ENCODE measurements at regions not wholly inside any gene's neighbourhood (a gene's known extent, or its start where the extent isn't known, plus 50 kb on each side); places are given as distances from the start of the nearest gene placed in this dataset.

DNA sequence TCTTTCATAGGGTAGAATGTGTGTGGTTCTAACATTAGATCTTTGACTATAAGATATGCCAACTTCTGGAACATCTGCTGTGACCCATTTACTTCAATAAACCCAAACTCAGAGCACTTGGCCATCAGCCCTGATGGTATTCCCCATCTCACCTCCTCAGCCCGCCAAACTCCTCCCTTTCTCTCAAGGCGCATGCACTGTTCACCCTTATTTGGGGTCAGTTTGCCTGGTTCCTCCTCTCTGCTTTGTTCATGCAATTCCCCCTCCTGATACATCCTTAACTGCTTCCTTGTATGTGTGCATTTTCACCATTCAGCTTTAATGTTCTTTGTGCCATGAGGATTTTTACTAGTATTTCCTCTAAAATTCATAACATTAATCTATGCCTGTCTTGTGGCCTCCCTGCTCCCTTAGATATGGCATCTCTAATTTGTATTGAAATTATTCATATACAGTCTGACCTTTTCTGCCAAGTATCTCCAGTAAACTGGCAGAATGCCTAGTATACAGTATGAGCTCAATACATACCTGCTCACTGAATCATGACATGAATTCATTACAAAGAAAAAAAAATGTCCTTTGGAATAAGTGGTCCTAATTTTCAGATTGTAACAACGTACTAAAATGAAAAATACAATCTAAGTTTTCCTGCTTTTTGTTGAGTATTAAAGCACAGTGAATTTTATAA lies 336.8 kb upstream of the IGFBP3 start:
- intact Hi-C loops (cut with micrococcal nuclease), result no loop called here
- ATAC-seq, result no peak
- no peak for DNase-seq

DNA sequence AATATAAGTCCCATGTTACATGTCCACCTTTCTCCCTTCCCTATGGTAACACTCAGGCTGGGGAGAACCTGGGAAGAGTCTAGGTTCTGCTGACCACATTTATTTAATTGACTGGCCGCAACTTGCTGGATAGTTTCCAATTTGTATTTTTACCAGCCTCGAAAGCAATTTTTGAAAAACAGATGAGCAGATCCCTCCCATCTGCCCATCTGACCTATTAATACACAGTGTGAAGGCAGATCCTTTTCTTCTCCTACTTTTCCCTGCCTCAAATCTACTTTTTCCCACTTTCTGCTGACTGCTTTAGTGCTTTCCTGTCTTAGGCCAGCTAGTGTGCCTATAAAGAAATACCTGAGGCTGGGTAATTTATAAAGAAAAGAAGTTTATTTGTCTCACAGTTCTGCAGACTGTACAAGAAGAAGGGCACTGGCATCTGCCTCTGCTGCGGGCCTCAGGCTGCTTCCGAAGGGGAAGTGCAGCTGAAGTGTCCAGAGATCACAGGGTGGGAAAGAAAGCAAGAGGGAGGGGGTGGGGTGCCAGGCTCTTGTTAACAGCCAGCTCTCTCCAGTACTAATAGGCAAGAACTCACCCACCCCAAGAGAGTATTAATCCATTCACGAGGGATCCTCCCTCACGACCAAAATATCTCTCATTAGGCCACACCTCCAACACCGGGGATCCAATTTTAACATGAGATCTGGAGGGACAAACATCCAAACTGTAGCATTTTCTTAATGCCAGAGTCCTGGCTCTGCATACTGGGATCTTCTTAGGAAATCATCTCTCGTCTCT lies 336.0 kb upstream of the IGFBP3 start:
- intact Hi-C loops (cut with micrococcal nuclease), result no loop called here
- no peak for DNase-seq
- no peak for ATAC-seq

DNA sequence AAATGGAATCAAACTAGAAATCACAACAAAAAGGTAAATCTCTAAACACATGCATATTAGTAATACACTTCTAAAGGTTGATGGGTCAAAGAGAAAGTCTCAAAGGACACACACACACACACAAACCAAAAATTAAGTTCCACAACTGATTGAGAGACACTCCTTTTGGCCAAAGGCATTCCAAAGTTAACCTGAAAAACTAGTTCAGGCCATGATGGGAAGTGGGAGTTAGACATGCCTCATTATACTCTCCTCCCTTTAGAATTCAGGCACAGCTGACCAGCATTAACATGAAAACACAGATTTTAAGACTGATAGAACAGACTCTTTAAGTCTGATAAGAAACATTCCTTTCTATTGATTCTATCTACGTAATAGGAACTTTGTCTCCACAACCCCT lies 332.4 kb upstream of the IGFBP3 start:
- intact Hi-C loops (cut with micrococcal nuclease), result no loop called here
- no peak for DNase-seq
- no peak for ATAC-seq

DNA sequence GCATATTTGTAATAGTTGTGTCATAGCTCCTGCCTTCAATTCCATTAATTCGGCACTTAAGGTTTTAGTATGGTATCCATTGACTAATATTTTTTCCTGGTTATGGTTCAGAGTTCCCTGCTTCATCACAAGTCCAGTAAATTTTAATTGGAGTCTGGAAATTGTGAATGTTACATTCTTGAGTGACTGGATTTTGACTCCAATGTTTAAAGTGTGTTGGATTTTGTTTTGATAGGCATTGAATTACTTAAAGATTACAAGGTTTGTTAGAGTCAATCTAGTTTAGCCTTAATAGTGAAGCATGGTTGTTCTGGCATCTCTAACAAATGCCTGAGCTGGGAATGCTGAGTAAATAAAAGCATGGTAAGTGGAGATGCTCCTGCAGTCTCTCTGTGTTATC lies 326.6 kb upstream of the IGFBP3 start:
- no peak for ATAC-seq
- DNase-seq, result no peak

DNA sequence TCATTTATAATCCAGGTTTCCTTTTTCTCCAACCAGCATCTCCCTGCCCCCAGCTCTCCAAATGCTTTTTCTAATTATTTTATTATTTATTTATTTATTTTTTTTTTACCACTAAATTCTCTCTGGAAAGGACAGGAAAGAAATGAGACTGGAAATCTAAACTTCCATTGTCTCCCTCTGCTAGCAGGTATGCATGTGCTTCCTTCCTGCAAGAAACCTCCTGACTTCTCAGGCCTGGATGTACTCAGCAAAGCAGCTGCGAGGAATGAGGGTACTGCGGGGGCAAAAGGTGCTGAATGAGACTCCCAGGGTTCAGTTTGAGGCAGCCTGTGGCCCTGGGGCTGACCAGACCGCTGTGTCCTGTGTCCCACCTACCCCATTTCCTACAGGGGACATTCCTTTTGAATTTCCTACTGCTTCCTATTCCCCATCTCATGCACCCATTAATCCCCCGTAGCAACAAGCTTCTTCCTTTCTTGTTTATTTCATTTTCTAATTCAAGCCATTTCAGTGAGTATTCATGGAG lies 324.6 kb upstream of the IGFBP3 start:
- intact Hi-C loops (cut with micrococcal nuclease), result no loop called here

More for the DNA sequence above, 326.6 kb upstream of the IGFBP3 start:
- intact Hi-C loops (cut with micrococcal nuclease), result no loop called here

DNA sequence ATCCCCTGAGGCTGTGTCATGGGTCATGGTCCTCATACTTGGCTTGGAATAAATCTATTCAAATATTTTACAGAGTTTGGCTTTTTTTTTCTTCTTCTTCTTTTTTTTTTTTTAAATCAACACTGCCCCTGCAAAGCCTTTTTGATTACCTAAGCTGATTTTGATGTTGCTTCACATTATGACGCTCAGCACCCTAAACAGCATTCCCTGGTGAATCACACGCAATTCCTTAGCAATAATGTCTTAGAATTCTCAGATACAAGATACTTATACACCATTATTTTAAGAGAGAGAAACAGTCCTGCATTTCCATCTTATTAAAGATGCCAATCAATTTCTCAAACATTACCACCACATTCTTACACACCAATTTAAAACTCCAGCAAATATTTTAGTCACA lies 323.7 kb upstream of the IGFBP3 start:
- DNase-seq (no peak), ATAC-seq (no peak)
- intact Hi-C loops (cut with micrococcal nuclease), result no loop called here

More for the DNA sequence above, 324.6 kb upstream of the IGFBP3 start:
- no peak for DNase-seq
- no peak for ATAC-seq

DNA sequence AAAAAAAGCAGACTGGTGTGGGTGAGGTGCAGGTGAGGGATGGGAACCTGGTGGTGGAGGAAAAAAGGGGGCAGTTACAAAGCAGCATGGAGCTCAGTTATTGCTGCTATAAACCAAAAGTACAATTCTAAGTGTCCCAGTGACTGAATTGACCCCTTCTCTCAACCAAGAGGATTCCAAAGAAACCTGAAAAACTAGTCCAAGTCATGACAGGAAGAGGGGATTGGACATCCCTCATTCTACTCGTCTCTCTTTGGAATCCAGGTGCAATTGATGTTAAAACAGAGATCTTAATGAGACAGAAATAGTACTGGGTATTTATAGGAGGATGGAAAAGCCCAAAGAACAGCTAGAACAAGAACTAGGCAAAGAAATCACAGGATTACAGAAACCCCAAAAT lies 322.3 kb upstream of the IGFBP3 start:
- DNase-seq (no peak), ATAC-seq (no peak)
- intact Hi-C loops (cut with micrococcal nuclease), result no loop called here

DNA sequence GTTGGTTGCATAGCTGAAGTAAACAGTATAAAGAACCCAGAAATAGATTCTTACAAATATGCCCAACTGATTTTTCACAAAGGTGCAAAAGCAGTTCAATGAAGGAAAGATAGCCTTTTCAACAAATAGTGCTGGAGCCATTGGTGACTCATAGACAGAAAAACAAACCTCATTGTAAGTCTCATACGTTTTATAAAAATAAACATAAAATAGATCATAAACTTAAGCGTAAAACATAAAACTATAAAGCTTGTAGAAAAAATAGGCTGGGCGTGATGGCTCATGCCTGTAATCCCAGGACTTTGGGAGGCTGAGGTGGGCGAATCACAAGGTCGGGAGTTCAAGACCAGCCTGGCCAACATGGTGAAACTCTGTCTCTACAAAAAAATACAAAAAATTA lies 318.8 kb upstream of the IGFBP3 start:
- intact Hi-C loops (cut with micrococcal nuclease), result no loop called here
- DNase-seq (no peak), ATAC-seq (no peak)

DNA sequence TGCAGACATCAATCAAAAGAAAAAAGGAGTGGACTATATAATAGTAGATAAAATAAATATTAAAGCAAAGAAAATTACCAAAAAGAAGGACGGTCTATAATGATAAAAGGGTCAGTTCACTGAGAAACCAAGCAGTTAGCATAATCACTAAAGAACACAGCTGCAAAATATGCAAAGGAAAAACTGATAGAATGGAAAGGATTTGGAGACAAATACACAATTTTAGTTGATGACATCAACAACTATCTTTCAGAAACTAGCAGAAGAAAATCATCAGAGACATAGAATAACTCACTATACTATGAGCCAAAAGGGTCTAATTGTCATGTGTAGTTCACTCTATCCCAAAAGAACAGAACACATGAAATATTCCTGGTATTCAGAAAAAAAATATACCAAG lies 316.4 kb upstream of the IGFBP3 start:
- no peak for DNase-seq
- intact Hi-C loops (cut with micrococcal nuclease), result no loop called here
- no peak for ATAC-seq

DNA sequence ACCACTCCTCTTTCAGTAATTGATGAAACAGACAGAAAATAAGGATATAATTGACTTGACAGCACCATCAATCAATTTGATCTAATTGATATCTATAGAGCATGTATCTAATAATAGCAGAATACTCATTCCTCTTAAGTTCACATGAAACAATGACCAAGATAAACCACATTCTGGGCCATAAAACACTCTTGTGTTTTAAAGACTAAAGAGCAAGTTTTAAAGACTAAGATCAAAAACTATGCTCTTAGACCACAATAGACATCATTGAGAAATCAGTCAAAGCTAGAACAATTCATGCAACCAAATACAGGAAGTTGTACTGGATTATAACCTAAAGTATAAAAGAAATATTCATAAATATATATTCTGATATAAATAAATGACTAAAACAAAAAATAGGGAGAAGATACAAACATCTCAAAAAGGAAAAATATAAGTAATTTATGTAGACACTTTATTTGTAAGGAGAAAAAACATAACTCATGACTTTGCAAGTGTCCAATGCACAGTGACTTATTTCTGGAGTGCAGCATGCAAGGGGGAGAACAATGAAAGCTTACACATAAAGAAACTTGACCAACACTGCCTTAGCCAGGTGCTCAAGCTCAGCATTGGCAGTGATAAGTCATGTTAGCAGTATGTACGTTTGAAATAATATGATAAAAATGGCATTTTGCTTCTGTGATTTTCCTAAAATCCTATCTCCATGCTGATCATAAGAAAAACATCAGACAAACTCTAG lies 312.7 kb upstream of the IGFBP3 start:
- ATAC-seq (no peak), DNase-seq (no peak)
- intact Hi-C loops (cut with micrococcal nuclease), result no loop called here

DNA sequence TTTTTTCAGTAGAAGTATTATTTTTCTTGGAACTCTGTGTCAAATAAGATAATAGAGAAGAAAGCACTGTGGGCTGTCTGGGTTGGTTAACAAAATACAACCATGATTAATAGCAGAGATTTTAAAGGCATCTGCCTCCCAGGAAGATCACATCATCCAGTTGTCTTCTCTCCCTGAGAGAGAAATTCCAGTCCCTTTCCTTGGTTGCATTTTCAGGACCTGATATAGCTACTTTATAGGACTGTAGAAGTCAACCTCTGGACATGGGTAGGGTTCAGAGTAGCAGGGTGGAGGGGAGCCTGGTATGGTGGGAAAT lies 309.9 kb upstream of the IGFBP3 start:
- ATAC-seq, result no peak
- DNase-seq, result no peak
- intact Hi-C loops (cut with micrococcal nuclease), result no loop called here

DNA sequence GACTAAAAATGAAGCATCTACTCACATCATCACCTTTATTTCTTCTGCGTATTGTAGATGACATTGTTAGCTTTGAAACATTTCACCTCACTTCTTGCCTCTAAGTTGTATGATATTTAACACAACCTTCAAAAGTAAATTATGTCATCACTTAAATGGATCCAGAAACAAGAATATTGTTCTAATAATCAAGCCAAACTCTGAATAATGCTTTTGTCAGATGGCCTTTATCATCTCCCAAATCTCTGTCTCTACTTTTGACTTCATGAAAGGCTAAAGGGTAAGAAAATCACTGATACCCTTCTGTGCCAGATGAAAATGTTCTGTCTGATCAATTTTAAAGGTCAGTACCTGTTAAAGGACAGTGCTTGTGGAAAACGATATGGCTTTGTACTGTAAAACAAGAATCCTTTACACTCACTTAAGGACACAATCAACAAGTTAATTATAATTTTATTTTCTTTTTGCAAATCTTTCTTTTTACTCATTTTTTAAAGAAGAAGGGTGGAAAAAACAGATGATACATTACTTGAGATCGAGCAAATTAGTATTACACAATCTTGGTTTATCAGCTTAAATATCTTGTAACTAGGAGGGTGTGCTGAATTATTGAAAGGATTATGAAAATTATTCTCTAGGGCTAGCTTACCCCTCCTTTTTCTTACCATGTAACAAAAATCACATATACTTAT lies 309.4 kb upstream of the IGFBP3 start:
- intact Hi-C loops (cut with micrococcal nuclease), result no loop called here
- ATAC-seq (no peak), DNase-seq (no peak)

DNA sequence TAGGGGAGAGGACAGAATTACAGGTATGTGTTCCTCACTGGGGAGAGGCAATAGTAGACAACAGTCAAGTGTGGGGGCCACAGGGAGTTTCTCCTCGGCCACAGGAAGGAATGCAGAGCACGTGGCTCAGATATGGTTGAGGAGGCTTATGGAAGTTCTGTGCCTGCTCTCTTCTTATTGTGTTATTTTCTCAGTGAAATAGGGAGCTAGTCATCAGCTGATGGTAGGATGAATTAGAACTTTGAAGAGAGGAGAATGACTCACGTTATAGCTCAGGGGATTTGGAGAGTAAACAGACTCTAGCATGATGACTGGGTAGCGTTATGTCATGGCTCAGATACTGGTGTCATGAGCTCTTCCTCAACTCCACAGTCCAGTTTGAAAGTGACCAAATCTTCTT lies 308.3 kb upstream of the IGFBP3 start:
- ATAC-seq, result peak; percentile 58

DNA sequence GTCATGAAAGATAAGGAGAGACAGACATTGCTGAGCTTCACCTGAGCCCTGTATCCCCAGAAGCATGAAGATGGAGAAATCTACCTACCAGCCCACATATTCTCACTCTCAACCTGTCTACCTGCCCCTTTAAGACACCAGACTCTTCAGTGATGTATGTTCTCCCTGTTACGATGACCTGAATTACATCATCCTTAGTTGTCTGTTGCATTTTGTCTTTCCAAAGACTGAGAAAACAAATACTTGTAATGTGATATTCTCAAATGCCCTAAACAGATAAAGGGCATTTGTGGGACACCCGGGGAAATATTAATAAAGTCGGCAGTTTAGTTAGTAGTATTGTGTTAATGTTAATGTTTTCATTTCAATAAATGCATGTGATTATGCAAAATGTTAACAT lies 305.8 kb upstream of the IGFBP3 start:
- ATAC-seq (no peak), DNase-seq (no peak)
- intact Hi-C loops (cut with micrococcal nuclease), result no loop called here

More for the DNA sequence above, 308.3 kb upstream of the IGFBP3 start:
- intact Hi-C loops (cut with micrococcal nuclease), result no loop called here
- DNase-seq, result no peak

DNA sequence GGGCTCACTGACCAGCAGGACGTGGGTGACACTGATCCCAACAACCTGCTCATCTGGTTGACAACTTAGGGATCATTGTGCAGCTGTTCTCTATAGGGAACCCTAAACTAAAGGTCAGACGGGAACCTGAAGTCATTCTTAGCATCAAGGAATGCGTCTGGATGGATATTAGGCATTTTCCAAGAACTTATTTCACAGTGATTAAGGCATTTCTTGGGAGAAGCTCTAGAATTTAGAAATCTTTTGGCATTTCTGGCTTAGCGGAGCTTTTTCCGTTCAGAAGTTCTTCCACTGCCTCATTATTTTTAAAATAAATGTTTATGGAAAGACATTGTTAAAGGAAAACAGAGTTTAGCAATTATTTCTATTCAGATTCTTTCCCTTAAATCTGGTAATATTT lies 303.3 kb upstream of the IGFBP3 start:
- DNase-seq, result no peak
- intact Hi-C loops (cut with micrococcal nuclease), result no loop called here
- ATAC-seq, result no peak

DNA sequence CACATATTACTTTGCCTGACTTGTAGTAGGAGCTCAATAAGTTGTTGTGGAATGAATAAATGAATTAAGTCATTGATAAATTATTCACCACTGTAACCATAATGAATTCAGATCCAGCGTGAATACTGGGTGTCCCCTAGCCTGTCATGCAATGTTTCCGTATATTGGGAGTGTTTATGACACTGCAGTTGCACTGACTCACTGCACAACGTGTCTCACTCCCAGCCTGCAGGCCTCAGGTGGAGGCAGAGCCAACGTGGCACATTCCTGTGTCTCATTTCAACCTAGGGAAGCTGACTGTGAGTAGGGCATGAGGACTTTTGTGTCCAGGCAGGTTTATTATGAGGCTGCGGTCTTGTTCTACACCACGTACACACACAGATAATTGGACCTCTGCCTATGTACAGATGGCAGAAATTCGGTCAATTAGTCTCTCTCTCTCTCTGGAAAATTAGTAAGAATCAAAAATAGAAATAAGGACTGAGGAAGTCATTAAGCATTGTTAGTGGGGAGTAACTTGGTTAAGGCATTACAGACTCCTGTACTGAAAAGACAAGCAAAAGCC lies 299.1 kb upstream of the IGFBP3 start:
- no peak for ATAC-seq
- intact Hi-C loops (cut with micrococcal nuclease), result no loop called here

DNA sequence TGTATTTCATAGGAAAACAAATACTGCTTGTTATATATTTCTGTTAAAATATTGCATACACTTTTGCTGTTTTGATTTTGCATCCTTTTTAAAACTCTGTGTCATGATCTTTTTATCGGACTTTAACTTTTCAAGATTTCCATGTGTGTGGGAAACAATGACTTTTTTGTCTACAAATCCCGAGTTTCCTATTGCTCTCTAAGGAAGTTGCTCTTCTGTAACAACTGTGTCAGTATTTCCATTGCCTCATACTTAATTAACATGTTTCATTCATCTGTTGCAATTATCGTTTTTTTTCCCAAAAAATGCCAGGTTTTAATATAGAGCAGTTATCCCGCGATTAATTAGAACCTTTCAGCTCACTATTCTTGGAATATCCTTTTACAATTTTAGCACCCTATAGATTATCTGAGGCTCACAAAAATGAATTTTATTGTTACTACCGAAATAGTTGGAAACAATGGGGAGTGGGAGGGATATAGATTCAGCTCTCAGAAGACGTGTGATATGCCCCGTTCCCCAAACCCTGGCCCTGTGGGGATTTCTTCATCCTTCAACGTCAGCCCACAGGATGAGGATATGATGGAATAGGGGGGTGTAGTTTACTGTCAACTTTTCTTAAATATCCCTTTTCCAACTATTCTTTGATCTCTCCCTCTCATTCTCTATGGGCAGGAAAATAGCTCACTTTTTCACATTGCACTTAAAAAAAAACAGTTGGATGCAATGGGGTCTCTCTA lies 297.6 kb upstream of the IGFBP3 start:
- DNase-seq (no peak), ATAC-seq (peak; percentile 44)
- intact Hi-C loops (cut with micrococcal nuclease), result no loop called here

More for the DNA sequence above, 299.1 kb upstream of the IGFBP3 start:
- DNase-seq, result no peak

DNA sequence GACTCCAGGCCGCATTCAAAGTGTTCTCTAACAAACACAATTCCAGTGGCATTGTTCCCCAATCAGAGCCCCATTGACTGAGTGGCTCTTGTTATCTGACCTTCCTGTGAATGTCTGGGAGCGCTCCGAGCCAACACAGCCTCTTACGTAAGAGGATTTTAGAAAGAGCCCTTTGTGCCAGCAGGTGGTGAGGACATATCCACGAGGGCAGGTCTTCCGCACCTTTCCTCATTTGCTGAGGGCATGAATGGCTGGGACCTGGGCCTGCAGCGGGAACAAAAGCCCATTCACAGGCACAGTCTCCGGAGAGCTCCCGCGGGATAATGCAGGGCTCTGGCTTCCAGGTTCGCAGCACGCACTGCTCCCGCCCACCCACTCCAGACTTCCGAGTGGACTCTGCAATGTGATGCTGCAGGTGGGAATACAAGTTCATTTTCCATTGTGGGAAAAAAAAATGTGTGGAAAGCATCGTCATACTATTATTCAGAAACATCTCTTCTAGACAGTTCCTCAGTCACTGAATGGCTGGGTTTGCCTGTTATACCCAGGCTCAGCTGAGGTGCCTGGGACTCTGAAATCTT lies 295.0 kb upstream of the IGFBP3 start:
- intact Hi-C loops (cut with micrococcal nuclease), result no loop called here
- DNase-seq (peak; percentile 48), ATAC-seq (peak; percentile 87)

Data from left ventricle myocardium superior (tissue), 1 donor.